MM.1S (cell line): ENCODE measurements at regions not wholly inside any gene's neighbourhood (a gene's known extent, or its start where the extent isn't known, plus 50 kb on each side); places are given as distances from the start of the nearest gene placed in this dataset.

ENCODE experiments used
- CTCF ChIP-seq: fragments of 300-600 bp; sonication (generic); IDR thresholded peaks from 2 replicates; pipeline ENCODE4 v1.5.1; 2016; ENCODE audit warnings: antibody characterized with exemption, low read length, mixed read lengths
- EZH2phosphoT487 ChIP-seq: fragments of 300-600 bp; sonication (generic); IDR thresholded peaks from 2 replicates; pipeline ENCODE4 v1.6.1; 2018; ENCODE audit warnings: antibody characterized with exemption, low read length

- TF ChIP-seq CTCF (no peak), EZH2phosphoT487 (no peak)
Measured at GRCh38 chr3:153910387-153910786, 210.8 kb upstream of the ARHGEF26 start.
